ENCODE measurements at regions not wholly inside any gene's neighbourhood (a gene's known extent, or its start where the extent isn't known, plus 50 kb on each side); places are given as distances from the start of the nearest gene placed in this dataset.

DNA sequence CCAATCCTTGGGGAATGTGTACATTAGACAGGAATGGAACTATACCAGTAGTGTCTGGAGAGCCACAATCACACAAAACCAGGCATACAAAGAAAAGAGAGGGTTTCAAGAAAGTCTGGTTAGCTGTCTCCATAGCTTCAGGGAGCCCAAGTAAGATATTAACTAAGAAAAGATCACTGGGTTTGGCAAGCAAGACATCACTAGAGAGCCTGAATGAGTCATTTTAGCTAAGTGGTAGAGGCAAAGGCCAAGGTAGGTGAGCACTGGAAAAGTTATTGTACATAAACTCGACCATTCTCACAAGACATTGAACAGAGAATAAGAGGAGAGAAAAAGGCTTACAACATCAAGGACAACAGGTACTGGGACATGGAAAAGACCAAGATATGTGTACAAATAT is 143.8 kb upstream of the ARL4C start:
- no peak for TF ChIP-seq ZFP3 (CRISPR knock-in tag; IDR thresholded peaks at IDR 0.05)
- no peak for TF ChIP-seq ISL1 (CRISPR knock-in tag; IDR thresholded peaks at IDR 0.05)
- no peak for TF ChIP-seq BACH2 (CRISPR knock-in tag; IDR thresholded peaks at IDR 0.05; ENCODE audit: borderline replicate concordance)
- TF ChIP-seq, protein P1, sequence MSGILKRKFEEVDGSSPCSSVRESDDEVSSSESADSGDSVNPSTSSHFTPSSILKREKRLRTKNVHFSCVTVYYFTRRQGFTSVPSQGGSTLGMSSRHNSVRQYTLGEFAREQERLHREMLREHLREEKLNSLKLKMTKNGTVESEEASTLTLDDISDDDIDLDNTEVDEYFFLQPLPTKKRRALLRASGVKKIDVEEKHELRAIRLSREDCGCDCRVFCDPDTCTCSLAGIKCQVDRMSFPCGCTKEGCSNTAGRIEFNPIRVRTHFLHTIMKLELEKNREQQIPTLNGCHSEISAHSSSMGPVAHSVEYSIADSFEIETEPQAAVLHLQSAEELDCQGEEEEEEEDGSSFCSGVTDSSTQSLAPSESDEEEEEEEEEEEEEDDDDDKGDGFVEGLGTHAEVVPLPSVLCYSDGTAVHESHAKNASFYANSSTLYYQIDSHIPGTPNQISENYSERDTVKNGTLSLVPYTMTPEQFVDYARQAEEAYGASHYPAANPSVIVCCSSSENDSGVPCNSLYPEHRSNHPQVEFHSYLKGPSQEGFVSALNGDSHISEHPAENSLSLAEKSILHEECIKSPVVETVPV (CRISPR knock-in tag; IDR thresholded peaks at IDR 0.05): no peak
- TF ChIP-seq, protein P2, sequence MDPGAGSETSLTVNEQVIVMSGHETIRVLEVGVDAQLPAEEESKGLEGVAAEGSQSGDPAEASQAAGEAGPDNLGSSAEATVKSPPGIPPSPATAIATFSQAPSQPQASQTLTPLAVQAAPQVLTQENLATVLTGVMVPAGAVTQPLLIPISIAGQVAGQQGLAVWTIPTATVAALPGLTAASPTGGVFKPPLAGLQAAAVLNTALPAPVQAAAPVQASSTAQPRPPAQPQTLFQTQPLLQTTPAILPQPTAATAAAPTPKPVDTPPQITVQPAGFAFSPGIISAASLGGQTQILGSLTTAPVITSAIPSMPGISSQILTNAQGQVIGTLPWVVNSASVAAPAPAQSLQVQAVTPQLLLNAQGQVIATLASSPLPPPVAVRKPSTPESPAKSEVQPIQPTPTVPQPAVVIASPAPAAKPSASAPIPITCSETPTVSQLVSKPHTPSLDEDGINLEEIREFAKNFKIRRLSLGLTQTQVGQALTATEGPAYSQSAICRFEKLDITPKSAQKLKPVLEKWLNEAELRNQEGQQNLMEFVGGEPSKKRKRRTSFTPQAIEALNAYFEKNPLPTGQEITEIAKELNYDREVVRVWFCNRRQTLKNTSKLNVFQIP (CRISPR knock-in tag; IDR thresholded peaks at IDR 0.05; ENCODE audit: borderline replicate concordance, low read depth): no peak
- TF ChIP-seq TOX (CRISPR knock-in tag; IDR thresholded peaks at IDR 0.05; ENCODE audit: borderline replicate concordance): no peak
- TF ChIP-seq RARB (CRISPR knock-in tag; IDR thresholded peaks at IDR 0.05): no peak
- no peak for TF ChIP-seq ZNF565 (CRISPR knock-in tag; conservative IDR thresholded peaks at IDR 0.05; ENCODE audit: low read depth)
- TF ChIP-seq CSDC2 (CRISPR knock-in tag; IDR thresholded peaks at IDR 0.05): no peak
- no peak for TF ChIP-seq ESRRG (CRISPR knock-in tag; IDR thresholded peaks at IDR 0.05)
- TF ChIP-seq, protein P3, sequence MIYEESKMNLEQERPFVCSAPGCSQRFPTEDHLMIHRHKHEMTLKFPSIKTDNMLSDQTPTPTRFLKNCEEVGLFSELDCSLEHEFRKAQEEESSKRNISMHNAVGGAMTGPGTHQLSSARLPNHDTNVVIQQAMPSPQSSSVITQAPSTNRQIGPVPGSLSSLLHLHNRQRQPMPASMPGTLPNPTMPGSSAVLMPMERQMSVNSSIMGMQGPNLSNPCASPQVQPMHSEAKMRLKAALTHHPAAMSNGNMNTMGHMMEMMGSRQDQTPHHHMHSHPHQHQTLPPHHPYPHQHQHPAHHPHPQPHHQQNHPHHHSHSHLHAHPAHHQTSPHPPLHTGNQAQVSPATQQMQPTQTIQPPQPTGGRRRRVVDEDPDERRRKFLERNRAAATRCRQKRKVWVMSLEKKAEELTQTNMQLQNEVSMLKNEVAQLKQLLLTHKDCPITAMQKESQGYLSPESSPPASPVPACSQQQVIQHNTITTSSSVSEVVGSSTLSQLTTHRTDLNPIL (CRISPR knock-in tag; IDR thresholded peaks at IDR 0.05; ENCODE audit: low read depth): no peak
- TF ChIP-seq OSR1 (CRISPR knock-in tag; IDR thresholded peaks at IDR 0.05): no peak
- no peak for TF ChIP-seq ZNF70 (CRISPR knock-in tag; IDR thresholded peaks at IDR 0.05)
- no peak for TF ChIP-seq PATZ1 (CRISPR knock-in tag; IDR thresholded peaks at IDR 0.05; ENCODE audit: borderline replicate concordance)
- TF ChIP-seq GLIS3 (CRISPR knock-in tag; IDR thresholded peaks at IDR 0.05): no peak

DNA sequence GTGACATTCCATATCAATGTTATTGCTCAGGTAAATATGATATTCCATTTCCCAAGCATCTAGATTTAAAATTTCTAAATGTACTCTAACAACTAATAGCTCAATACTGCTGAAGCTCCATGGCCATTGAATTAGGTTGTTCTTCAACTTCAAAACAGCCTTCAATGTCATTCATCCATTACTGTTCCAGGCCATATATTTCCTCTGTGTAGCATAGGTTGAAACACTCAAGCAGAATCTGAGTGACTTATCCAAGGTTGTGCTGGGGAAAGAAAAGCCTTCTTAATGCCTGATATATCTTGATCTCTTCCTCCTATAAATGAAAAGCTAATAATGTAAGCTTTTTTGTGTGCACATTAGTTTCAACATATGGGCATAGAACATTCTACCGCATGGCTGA is 142.1 kb upstream of the ARL4C start:
- no peak for ATAC-seq
- TF ChIP-seq ISL1 (CRISPR knock-in tag; IDR thresholded peaks at IDR 0.05) (no peak), TCF4 (CRISPR knock-in tag; IDR thresholded peaks at IDR 0.05; ENCODE audit: borderline replicate concordance) (no peak), PPARA (CRISPR knock-in tag; IDR thresholded peaks at IDR 0.05; ENCODE audit: borderline replicate concordance) (no peak), ZC3H10 (CRISPR knock-in tag; IDR thresholded peaks at IDR 0.05) (no peak), GLIS3 (CRISPR knock-in tag; IDR thresholded peaks at IDR 0.05) (no peak)
- TF ChIP-seq, protein P3 (CRISPR knock-in tag; IDR thresholded peaks at IDR 0.05; ENCODE audit: low read depth): no peak

More for the DNA sequence above, 143.8 kb upstream of the ARL4C start:
- no peak for ATAC-seq

- no peak for ATAC-seq
- no peak for TF ChIP-seq PPARA (CRISPR knock-in tag; IDR thresholded peaks at IDR 0.05; ENCODE audit: borderline replicate concordance)
- TF ChIP-seq ZFP30 (CRISPR knock-in tag; IDR thresholded peaks at IDR 0.05): no peak
- TF ChIP-seq, protein P4, sequence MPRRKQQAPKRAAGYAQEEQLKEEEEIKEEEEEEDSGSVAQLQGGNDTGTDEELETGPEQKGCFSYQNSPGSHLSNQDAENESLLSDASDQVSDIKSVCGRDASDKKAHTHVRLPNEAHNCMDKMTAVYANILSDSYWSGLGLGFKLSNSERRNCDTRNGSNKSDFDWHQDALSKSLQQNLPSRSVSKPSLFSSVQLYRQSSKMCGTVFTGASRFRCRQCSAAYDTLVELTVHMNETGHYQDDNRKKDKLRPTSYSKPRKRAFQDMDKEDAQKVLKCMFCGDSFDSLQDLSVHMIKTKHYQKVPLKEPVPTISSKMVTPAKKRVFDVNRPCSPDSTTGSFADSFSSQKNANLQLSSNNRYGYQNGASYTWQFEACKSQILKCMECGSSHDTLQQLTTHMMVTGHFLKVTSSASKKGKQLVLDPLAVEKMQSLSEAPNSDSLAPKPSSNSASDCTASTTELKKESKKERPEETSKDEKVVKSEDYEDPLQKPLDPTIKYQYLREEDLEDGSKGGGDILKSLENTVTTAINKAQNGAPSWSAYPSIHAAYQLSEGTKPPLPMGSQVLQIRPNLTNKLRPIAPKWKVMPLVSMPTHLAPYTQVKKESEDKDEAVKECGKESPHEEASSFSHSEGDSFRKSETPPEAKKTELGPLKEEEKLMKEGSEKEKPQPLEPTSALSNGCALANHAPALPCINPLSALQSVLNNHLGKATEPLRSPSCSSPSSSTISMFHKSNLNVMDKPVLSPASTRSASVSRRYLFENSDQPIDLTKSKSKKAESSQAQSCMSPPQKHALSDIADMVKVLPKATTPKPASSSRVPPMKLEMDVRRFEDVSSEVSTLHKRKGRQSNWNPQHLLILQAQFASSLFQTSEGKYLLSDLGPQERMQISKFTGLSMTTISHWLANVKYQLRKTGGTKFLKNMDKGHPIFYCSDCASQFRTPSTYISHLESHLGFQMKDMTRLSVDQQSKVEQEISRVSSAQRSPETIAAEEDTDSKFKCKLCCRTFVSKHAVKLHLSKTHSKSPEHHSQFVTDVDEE (CRISPR knock-in tag; IDR thresholded peaks at IDR 0.05): no peak
- no peak for TF ChIP-seq ESRRG (CRISPR knock-in tag; IDR thresholded peaks at IDR 0.05)
- no peak for TF ChIP-seq TOX (CRISPR knock-in tag; IDR thresholded peaks at IDR 0.05; ENCODE audit: borderline replicate concordance)
- no peak for TF ChIP-seq TCF4 (CRISPR knock-in tag; IDR thresholded peaks at IDR 0.05; ENCODE audit: borderline replicate concordance)
- TF ChIP-seq ZNF565 (CRISPR knock-in tag; conservative IDR thresholded peaks at IDR 0.05; ENCODE audit: low read depth): no peak
- no peak for TF ChIP-seq GLIS3 (CRISPR knock-in tag; IDR thresholded peaks at IDR 0.05)
- no peak for TF ChIP-seq ZC3H10 (CRISPR knock-in tag; IDR thresholded peaks at IDR 0.05)
- no peak for TF ChIP-seq OSR1 (CRISPR knock-in tag; IDR thresholded peaks at IDR 0.05)
Observed at GRCh38 chr2:234635284-234635683, 138.4 kb upstream of the ARL4C start.

Data from SK-N-SH treated with all-trans-retinoic acid at 6 μM for 48 hours (cell line).